GM18867 (cell line): ENCODE measurements at regions not wholly inside any gene's neighbourhood (a gene's known extent, or its start where the extent isn't known, plus 50 kb on each side); places are given as distances from the start of the nearest gene placed in this dataset.

ENCODE experiments used
- ATAC-seq: cut with Tn5 transposase; IDR thresholded peaks from one replicate; pipeline ENCODE4 v1.9.1; 2021; ENCODE audit warnings: mild to moderate bottlenecking, moderate library complexity; ENCODE audit not compliant: unreplicated experiment

GRCh38 chr5:100479079-100479688 is 56.0 kb upstream of the FAM174A start:
- ATAC-seq: peak; percentile 80

DNA sequence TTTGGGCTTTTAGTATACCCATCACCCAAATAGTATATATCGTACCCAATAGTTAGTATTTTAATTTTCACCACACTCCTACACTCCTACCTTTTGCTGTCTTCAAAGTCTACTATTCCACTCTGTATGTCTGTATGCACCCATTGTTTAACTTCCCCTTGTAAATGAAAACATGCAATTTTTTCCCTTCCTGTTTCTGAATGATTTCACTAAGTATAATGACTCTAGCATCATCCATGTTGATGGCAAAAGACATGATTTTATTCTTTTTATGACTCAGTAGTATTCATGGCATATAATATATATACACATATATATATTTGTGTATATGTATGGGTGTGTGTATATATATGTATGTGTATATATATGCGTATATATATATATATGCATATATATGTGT is 63.1 kb upstream of the FAM174A start:
- no peak for ATAC-seq

GRCh38 chr5:100469767-100470166 is 65.4 kb upstream of the FAM174A start:
- peak; percentile 80 for ATAC-seq

DNA sequence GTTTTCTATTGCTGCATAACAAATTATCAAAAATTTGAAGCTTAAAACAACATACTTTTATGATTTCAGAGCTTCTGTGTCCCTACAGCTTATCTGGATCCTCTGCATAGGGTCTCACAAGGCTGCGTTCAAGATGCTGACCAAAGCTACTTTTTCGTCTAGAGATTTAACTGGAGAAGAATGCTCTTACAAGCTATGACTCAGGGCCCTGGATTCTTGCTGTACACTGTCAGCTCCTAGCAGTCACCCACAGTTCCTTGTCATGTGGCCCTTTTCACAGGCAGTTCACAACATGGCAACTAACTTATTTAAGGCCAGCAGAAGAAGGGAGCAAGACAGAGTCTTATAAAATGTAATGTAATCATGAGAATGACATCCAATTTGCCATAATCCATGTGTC is 70.8 kb upstream of the FAM174A start:
- no peak for ATAC-seq

GRCh38 chr5:100456615-100457014 is 78.6 kb upstream of the FAM174A start:
- no peak for ATAC-seq

- no peak for ATAC-seq
Observed at GRCh38 chr5:100452126-100452525, 83.0 kb upstream of the FAM174A start.

GRCh38 chr5:100448111-100448528 is 87.1 kb upstream of the FAM174A start:
- no peak for ATAC-seq

DNA sequence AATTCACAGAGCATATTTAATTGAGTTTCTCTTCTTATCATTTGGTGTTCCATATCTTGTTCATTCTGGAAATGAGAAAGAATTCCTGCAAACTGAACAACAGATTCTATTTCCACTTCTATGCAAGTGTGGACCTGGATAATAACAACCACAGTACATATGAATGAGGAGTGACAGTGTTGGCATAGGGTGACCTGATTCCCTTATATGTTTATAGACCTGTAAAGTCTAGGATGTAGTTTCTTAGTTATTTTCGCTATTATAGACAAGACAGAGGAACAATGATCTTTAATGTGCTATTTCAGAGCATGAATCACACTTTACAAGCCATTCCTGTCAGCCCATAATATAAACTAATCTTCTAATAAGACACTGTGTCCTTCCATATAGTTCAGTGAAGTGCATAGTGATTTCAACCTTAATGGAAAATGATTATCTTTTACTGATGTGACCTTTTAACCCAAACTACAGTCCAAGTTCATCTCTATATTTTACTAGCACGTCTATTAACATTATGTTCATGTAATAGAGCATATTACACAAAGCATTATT is 88.2 kb upstream of the FAM174A start:
- ATAC-seq: no peak

DNA sequence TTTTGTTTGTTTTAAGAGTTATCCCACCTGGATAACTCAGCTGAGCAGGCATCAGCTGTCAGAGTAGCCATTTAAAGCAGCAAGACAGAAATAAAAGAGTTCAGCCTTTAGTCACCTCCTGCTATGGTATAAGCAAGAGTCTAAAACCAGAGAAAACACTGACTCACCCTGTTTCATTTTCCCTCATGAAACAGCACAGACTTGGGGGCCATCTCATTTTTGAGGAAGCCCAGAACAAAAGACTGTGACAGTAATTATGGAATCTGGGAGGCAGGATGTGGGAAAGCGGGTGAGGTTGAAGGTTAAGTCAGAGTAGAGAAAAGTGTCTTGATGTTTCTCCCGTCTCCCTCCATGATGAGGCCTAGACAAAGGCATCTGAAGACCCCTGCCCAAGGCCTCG is 90.2 kb upstream of the FAM174A start:
- ATAC-seq: no peak

- ATAC-seq: no peak
Observed at GRCh38 chr5:100434815-100435214, 100.4 kb upstream of the FAM174A start.

- ATAC-seq: no peak
Observed at GRCh38 chr5:100432741-100433140, 102.4 kb upstream of the FAM174A start.

DNA sequence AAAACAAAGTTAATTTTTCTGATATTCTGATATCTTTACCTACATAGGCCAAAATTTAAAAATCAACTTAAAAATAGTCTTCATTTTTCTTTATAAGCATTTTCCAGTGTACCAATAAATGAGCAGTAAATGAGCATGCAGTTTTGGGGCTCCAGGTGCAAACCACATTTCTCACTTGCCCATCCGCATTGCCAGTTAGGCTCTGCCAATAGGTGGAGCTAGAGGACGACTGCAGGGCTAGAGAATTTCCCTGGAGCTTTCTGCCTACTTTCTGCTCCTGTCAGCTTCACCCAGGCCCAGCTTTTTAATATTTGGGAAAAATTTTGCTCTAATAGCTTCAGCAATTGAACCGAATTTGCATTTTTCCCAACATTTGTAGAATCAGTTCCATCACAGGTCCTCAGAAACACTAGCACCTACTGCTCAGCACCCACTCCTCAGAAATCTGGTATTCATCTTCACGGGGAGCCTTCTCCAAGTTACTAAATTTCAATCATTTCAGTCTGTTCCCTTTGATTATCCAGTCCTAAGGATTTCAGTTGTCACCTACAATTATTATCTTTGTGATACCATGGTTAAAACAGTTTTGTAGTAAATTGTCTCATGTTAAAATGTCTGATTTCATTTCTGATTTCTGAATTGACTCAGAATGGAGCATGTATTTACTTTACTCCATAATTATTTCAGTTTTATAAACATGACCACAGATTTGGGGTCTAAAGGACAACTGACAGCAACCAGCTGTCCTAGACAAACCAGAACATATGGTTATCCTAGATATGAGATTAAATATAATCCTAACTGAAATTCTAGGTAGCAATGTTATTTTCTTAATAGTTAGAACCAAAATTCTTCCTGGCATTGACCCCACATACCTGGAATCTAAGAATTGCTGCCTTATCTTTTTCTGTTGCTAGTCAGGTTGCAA is 104.6 kb upstream of the FAM174A start:
- ATAC-seq: peak; percentile 95

DNA sequence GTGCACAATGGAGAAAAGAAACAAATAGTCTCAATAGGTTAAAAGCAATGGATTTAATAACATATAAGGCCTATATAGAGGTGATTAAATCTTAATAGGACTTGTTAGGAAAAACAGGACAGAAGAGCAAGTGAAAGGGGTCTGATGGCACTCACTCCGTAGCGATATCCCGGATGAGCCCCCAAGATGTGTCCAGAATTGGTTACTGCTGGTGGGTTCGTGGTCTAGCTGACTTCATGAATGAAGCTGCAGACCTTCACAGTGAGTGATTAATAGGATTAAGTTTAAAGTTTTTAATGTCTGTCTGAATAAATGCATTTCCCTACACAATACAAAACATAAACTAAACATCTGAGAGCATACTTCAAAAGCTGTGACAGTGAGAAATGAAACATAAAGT is 110.4 kb upstream of the FAM174A start:
- ATAC-seq: no peak

- no peak for ATAC-seq
Observed at GRCh38 chr5:100424017-100424416, 111.2 kb upstream of the FAM174A start.

- ATAC-seq: no peak
Observed at GRCh38 chr5:100423330-100423729, 111.8 kb upstream of the FAM174A start.

- ATAC-seq: no peak
Observed at GRCh38 chr5:100421360-100421759, 113.8 kb upstream of the FAM174A start.

- ATAC-seq: no peak
Observed at GRCh38 chr5:100418231-100418630, 116.9 kb upstream of the FAM174A start.

GRCh38 chr5:100409660-100410151 is 125.5 kb upstream of the FAM174A start:
- no peak for ATAC-seq

- no peak for ATAC-seq
Observed at GRCh38 chr5:100407053-100407452, 128.1 kb upstream of the FAM174A start.

GRCh38 chr5:100406640-100407039 is 128.5 kb upstream of the FAM174A start:
- no peak for ATAC-seq

DNA sequence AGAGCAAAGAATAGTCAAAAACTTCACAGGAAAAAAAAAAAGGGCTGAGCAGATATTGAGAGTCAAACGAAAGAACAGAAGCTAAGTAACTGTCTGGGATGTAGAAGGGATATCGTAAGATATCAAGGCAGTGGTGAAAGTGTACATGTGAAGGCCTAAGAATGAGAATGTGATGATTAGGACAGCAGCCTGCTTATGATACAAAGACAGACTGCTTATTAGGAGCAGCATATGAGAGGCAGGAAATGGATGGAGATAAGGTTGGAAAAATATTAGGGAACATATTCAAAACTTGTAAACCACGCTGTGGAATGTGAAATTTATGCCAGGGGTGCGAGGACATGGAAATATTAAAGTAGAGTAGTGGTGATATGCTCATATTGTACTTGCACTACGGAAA is 133.1 kb upstream of the FAM174A start:
- no peak for ATAC-seq

GRCh38 chr5:100401149-100401548 is 134.0 kb upstream of the FAM174A start:
- ATAC-seq: no peak
